HG03196 (cell line): ENCODE measurements at regions not wholly inside any gene's neighbourhood (a gene's known extent, or its start where the extent isn't known, plus 50 kb on each side); places are given as distances from the start of the nearest gene placed in this dataset.

Experiments
- ATAC-seq: cut with Tn5 transposase; IDR thresholded peaks from one replicate; pipeline ENCODE4 v1.9.1; 2021; ENCODE audit not compliant: unreplicated experiment

DNA sequence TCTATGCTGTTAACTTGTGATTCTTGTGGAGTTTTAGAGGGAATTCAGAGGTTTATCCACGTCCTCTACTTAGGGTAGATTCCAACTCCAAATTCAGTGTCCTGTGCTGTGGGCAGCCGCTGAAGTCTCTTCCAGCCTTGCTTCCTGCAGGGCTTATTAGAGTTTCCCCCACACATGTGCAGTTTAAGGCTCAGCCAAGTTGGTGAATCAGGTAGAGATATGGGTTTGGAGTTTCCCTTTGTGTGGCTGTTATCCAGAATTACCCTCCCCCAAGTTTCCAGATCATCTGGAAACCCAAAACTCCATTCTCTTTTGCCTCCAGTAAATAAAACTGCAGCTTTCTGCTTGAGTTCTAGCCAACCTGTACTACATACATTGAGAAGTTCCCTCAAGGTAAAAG lies 853.7 kb downstream of the GALC start:
- no peak for ATAC-seq

GRCh38 chr14:87133073-87133801 lies 859.7 kb downstream of the GALC start:
- no peak for ATAC-seq

DNA sequence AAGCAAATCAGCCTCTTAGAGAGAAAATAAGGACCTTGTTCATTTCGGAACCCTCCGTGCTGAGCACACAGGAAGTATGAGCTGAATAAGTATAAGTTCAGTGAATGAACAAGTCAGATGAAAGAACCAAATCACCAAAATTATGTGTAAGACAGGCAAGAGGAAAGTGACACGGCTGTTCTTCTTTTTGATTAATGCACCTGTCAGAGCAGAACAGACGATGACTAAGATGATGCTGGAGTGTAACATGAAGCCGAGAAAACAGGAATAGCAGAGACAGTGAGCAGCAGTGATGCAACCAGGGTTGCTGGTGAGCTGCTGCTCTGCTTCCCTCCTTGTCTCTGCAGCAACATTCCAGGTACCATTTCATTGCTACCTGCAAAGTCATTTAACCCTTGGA lies 861.1 kb downstream of the GALC start:
- ATAC-seq, result no peak

DNA sequence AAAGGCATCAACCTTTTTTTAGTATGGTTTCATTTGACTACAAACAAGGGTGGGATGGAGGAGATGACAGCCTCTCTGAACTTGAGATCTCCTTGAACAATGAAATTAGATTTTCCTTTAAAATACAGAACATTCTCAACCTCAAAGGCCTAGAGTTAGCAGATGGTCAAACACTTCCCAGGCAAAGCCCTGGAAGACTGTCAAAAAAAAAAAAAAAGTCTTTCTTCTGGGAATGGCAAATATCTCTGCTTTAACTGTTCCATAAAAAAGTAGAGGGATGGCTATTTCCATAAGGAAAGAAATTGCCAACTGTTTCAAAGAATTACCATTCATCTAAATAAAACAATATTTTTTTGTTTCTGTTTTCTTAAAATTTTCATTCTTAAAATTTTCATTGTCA lies 870.8 kb downstream of the GALC start:
- no peak for ATAC-seq

DNA sequence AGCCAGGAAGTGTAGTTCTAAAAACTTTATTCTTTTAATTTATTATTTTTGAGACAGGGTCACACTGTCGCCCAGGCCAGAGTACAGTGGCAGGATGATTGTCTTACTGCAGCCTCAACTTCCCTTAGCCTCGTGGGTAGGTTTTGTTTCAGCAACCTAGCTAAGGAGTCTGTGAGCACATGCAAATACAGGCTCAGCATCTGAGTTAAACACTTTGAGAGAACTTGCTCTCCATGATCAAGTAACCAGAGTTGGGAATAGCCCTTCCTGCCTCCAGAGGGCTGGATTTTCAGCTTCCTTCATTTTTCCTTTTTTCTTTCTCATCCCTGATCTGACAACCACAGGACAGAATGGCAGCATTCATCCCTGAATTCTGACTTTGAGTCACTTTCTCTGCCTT lies 871.3 kb downstream of the GALC start:
- ATAC-seq, result no peak

DNA sequence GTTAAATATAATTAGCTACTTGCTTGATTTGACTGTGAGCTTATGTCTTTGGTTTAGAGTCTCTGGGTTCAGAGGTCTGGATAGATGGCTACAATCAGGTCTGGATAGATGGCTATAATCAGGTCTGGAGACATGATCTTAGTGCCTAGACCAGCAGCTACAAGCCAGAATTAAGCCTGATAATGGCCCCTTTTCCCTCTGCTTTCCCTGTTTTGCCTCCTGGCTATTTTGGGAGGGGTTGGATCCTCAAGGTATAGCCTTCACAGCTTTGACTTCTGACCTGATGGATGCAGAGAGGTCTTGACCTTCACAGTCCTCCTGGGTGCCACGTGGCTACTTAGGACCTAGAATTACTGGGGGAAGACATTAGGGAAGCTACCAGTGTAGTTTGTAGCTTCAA lies 877.7 kb downstream of the GALC start:
- ATAC-seq, result no peak

- no peak for ATAC-seq
These were observed 879.7 kb downstream of the GALC start for GRCh38 chr14:87113286-87113685.

DNA sequence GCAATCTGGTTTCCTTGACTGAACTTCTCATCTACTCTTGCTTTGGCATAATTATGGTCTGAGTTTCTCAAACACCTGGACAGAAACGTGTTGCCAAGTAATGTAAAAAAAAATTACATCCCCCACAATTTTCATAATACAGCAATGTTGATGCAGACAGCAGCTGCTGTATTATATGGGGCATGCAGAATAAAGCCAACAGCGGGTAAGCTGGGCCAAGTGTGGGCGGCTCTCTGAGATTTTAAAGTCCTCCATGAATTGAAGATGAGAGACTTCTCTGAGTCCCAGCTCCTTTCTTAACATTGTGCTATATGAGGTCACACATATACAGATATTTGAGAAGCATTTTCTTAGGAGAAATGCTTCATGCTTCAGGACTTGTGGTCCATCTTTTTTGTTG lies 881.2 kb downstream of the GALC start:
- no peak for ATAC-seq

GRCh38 chr14:87111126-87111525 lies 881.9 kb downstream of the GALC start:
- no peak for ATAC-seq

DNA sequence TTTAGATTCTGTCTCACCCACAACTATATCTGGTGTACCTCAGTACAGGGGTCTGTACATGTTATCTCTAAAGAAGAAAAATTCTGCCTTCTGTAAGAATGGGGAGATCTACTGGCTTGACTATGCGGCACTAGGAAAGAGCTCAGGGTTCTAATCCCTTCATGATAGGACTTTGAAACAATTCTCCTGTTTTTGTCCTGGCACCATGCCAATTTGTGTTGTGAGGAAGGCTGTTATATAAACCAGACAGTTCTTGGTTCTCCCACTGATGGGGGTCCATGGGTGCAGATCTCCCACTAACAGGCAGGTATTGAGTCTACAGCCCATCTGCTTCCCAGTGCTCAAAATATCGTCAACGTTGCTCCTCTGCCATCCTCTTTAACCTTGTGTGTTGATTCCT lies 883.7 kb downstream of the GALC start:
- no peak for ATAC-seq

- no peak for ATAC-seq
These were observed 884.3 kb downstream of the GALC start for GRCh38 chr14:87108726-87109125.

- no peak for ATAC-seq
These were observed 890.1 kb downstream of the GALC start for GRCh38 chr14:87102811-87103378.

DNA sequence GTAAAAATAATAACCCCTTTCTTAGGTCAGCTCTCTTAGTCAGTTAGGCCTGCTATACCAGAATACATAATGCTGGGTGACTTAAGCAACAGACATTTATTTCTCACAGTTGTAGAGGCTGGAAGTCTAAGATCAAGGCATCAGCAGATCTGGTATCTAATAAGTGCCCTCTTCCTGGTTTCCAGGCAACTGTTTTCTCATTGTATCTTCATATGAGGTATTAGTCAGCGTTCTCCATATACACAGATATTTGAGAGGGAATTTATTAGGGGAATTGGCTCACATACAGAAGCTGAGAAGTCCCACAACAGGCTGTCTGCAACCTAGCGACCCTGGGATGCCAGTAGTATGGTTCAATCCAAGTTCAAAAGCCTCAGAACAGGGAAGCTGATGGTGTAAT lies 896.0 kb downstream of the GALC start:
- no peak for ATAC-seq

- ATAC-seq, result no peak
These were observed 898.1 kb downstream of the GALC start for GRCh38 chr14:87094913-87095312.

DNA sequence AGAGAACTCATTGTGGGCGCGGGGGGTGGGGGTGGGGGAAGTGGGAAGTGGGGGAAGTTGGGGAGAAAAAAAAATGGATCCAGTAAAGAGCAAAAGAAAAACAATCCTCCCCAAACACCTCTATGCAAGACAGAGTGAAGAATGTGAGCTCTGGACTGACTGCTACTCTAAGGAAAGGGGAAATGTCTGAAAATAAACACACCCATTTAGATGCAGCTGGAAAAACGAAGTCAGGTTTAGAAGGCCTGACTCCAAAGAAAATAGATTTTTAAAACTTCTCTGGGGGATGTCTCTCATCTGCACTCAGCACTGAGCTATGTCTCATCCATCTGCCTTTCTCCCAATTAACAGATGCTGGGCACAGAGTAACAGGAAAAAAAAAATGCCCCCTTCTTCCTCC lies 904.4 kb downstream of the GALC start:
- ATAC-seq, result no peak

DNA sequence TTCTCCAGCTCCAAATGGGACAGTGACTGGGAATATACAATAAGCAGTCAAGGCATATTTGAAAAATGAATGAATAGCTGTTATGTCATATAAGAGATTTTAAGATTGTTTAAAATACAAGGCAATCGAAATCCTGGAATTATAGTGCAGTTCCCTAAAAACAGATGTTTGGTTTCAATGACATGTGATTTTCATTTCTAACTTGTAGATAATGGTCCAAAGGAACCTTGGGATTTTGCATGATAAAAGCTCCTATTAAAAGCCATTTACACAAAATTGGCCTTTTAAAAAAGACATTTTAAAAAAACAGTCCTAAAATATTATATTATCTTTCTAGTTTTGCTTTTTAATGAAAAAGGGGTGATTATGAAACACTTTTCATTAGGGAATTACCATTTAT lies 905.1 kb downstream of the GALC start:
- no peak for ATAC-seq

- no peak for ATAC-seq
These were observed 908.1 kb downstream of the GALC start for GRCh38 chr14:87084908-87085307.

DNA sequence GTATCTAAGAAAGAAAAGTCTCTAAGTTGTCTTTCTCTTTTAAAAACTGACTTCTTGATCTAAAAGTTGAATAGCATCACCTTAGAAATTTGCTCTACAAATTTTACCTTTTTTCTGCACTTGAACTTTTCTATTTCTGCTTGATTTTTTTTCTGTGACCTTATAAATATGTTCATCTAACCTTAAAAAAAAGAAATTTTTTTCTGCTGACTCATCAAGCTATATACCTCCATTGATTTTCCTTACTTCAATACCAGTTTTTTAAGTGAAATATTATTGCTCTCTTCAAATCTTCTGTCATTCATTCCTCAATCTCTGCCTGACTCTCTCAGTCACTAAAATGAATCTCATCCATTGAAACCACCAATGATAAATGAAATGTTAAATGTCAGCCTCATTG lies 910.1 kb downstream of the GALC start:
- no peak for ATAC-seq

DNA sequence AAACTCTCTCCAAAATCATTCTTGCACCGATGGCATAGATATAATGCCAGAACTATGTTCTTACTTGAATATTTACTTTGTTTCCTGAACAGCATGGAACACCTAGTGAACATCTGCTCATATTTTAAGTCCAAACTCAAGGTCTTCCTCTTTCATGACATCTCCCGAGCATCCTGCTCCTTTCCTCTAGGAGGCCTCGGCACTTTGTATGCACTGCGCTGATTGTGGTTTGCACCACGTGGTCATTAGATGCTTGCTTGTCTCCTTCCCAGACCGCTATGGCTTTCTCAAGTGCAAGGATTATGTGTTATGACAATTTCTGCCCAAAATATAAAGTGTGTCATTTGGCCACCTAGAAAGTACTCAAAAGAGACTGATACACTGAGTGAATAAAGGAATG lies 912.0 kb downstream of the GALC start:
- ATAC-seq, result no peak

DNA sequence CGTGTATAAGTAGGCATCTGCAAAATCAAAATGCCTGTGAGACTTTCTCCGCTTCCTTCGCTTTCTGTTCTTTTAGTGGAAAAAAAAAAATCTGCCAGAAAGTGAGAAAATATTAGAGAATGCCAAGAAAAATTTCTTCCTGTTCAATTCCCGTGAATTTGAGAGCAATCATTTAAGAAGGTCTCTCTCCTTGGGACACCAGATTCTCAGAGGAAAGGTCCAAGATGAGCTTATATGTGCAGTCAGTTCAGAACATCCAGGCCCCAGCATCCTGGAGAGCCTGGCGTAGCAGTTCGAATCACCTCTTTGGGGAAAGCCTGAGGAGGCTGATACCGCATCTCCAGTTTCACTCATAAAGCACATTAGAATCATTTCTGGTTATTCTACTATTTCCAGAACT lies 912.8 kb downstream of the GALC start:
- no peak for ATAC-seq

DNA sequence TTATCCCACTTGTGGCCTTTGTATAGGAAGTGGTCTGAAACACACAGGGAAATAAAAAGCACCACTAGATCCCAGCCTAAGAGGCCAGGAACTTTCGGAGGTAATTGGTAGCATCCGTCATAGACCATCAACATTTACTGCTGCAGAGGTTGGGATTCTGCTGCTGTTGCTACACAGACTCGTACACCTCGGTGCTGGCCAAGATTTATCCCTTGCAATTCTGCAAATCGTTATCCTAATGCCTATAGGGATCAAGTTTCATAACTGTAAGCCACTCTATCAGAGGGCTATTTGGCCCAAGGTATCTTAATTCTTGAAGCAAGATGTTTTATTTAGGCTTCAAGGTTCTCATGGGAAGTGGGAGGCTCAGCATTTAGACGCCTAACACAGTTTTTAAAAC lies 913.6 kb downstream of the GALC start:
- no peak for ATAC-seq

GRCh38 chr14:87076922-87077321 lies 916.1 kb downstream of the GALC start:
- ATAC-seq, result no peak

GRCh38 chr14:87076146-87076545 lies 916.8 kb downstream of the GALC start:
- no peak for ATAC-seq
